GM12872 (cell line): ENCODE measurements at regions not wholly inside any gene's neighbourhood (a gene's known extent, or its start where the extent isn't known, plus 50 kb on each side); places are given as distances from the start of the nearest gene placed in this dataset.

Source experiments
- CTCF ChIP-seq: IDR thresholded peaks from 3 replicates; pipeline ENCODE4 v1.5.1; 2011; ENCODE audit warnings: low read depth, mild to moderate bottlenecking, low read length, moderate library complexity; ENCODE audit not compliant: insufficient read depth

GRCh38 chr13:31949486-31949885 lies 82.1 kb upstream of the FRY start:
- no peak for TF ChIP-seq CTCF

DNA sequence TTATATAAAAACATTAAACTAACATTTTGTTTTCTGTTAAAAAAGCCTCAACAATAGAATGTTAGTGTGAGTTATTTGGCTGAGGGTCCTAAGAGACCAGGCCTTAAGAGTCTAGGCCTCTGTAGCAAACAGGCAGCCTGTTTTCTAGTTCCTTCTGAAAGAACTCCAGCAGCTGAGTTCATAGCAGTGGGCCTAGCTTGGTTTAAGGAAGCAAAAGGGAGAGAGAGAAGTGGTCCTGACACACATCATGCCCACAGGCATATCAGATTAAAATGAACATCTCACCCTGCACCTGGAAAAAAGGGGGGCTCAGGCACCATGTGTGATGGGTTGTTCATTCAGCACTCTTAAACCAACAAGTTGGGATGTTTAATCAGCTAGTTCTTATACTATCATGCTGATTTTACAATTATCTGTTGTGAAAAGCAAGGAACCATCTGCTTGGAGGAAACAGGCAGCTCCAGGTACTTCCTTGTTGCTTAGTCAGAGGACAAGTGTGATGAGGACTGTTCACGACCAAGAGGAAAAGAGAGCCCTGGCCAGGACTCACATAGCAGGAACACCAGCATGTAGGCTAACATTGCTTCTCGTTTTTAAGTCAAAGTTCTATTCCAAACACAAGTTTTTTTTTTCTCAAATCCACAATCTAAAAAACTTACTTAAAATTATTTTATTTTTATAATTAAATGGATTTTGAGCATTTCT lies 81.3 kb upstream of the FRY start:
- no peak for TF ChIP-seq CTCF

DNA sequence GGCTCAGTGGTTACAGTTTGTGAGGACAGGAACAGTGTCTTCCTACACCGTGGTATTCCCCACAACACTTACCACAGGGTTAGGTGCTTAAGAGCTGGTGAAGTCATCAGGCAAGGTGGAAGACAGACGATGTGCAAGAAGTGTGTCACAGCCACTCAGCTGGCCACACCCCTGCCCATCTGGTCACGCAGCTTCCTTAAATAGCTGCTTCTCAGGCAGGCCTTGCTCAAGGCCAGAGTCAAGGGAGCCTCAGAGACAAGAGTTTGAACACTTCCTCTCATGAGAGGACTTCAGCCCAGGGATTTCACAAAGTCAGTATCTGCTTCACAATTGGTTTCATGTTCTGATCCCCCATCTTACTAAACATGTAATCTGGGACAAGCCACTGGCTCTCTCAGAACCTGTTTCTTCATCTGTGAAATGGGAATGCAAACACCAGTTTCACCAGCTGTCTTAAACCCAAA lies 80.3 kb upstream of the FRY start:
- TF ChIP-seq CTCF, result no peak

DNA sequence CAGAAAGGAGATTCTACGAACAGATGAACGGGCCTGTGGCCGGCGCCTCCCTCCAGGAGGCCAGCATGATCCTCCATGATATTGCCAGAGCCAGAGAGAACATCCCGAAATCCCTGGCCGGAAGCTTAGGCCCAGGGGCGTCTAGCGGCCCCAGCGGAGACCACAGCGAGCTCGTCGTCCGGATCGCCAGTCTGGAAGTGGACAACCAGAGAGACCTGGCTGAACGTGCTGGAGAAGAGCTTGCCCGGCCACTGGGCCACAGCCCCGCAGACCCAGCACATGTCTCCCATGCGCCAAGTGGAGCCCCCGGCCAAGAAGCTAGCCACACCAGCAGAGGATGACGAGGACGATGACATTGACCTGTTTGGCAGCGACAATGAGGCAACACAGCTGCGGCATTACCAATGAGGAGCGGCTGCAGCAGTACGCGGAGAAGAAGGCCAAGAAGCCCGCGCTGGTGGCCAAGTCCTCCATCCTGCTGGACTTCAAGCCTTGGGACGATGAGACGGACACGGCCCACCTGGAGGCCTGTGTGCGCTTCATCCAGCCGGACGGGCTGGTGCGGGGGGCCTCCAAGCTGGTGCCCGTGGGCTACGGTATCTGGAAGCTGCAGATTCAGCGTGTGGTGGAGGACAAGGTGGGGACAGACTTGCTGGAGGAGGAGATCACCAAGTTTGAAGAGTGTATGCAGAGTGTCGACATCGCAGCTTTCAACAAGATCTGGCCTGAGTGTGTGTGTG lies 78.8 kb upstream of the FRY start:
- no peak for TF ChIP-seq CTCF

DNA sequence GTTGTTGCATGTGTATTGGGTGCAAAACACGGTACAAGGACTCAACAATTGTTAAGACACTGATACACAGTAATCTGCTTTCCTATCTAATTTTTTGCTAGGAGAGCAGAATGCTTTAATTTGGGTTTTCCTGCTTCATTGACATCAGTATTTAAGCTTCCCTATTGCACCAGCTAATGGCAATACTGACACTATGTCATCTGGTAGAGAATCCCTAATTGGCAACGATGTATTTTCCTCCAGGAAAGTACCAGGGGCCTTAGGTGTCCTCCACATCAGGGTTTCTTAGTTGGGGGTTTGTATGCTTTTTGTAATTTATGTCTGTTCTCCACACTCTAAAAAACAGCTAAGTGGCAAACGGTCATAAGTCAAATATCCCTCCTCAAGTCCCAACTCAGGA lies 76.5 kb upstream of the FRY start:
- TF ChIP-seq CTCF, result no peak

DNA sequence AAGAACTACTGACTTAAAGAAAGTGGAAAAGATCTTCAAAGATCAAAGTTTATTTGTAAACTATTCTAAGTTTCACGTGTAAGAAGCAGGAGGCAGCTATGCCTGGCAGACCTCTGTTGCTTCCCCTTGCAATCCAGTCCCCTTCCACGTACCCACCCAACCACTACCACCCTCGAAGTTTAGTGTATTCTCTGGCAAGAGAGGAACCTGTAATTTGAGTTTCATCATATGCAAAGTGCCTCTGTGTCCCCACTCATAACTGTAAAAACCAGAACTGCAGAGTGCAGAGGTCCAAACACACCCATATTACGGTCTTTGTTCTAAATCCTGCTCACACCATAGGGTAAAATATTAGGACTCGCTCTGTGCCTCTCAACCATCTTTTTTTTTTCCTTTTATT lies 75.8 kb upstream of the FRY start:
- TF ChIP-seq CTCF, result no peak

GRCh38 chr13:31956980-31957644 lies 74.5 kb upstream of the FRY start:
- no peak for TF ChIP-seq CTCF
